DMS114 treated with DMSO at 0.1 percent for 48 hours (cell line): ENCODE measurements at regions not wholly inside any gene's neighbourhood (a gene's known extent, or its start where the extent isn't known, plus 50 kb on each side); places are given as distances from the start of the nearest gene placed in this dataset.
"Not testable (repeated sequence)": the region's sequence is repeated elsewhere in the genome, so short reads cannot be mapped to it uniquely, and the experiment has no call there.

ENCODE experiments used
- DNase-seq: peaks from one replicate; lab custom pipeline; 2025; ENCODE audit not compliant: unreplicated experiment; lab: John Stamatoyannopoulos, UW

GRCh38 chr17:13154398-13154797 is 136.6 kb upstream of the ELAC2 start:
- DNase-seq, result no peak

GRCh38 chr17:13153036-13153435 is 135.2 kb upstream of the ELAC2 start:
- DNase-seq, result no peak

- DNase-seq, result no peak
Observed at GRCh38 chr17:13152501-13152900, 134.7 kb upstream of the ELAC2 start.

DNA sequence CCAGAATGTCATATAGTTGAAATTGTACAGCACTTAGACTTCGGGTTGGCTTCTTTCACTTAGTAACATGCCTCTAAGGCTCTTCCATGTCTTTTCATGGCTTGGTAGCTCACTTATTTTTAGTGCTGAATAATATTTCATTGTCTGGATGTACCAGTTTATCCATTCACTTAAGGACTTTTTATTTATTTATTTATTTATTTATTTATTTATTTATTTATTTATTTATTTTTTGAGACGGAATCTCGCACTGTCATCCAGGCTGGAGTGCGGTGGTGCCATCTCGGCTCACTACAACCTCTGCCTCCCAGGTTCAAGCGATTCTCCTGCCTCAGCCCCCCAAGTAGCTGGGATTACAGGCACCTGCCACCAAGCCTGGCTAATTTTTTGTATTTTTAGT is 132.9 kb upstream of the ELAC2 start:
- DNase-seq, result not testable (repeated sequence)

DNA sequence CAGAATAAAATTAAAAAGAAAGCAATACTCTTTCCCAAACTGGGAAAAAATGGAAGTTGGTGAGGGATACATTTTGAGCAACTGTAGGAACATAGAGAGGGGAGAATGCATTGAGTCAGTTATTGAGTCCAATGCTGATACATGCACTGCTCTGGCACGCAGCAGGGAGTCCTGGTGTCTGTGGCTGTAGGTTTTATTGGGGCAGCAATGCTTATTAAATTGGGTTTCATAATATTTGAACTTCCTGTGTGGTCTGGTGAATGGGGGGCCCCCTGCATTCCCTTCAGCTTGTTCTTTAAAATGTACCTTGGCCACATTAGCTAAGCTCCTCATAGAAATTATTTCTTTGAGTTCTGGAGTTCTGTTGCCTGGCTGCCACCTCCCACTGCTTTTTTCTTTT is 125.2 kb upstream of the ELAC2 start:
- no peak for DNase-seq

DNA sequence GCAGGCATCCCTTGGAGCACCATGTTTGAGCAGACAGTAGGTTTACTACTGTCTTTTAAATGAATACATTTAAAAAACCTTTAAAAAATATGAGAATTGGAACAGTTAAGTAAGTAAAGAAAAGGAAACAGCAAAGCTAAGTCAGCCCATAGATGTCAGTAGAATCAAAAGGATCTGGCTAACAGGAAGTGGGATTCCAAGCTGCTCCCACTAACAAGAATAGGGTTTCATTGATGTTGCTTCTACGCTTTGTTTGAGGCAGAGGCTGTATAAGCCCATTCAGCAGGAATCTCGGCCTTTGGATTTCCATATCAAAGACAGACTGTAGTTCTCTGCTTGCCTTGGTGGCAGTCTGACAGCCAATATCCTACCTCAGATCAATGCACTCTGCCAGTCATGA is 122.9 kb upstream of the ELAC2 start:
- no peak for DNase-seq

DNA sequence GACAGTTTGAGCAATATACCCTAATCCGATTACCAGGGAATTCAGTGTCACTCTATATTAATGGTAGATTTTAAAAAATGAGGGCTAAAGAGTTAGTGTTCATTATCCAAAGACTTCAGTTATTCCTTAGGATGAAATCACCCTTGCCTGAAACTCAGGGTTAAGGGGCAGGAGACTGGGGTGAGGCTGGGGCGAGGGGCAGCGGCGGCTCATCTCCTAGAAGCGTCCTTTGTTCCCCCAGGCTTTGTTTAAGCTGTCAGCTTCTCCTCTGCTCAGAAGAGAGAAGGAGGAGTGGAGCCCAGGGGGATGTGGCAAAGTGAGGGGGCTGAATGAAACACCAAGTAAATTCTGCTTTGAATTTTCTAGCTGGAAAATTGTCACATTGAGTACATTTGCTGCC is 117.7 kb upstream of the ELAC2 start:
- no peak for DNase-seq

GRCh38 chr17:13134076-13134475 is 116.2 kb upstream of the ELAC2 start:
- no peak for DNase-seq

GRCh38 chr17:13131225-13131624 is 113.4 kb upstream of the ELAC2 start:
- DNase-seq, result no peak

GRCh38 chr17:13129356-13129755 is 111.5 kb upstream of the ELAC2 start:
- no peak for DNase-seq

DNA sequence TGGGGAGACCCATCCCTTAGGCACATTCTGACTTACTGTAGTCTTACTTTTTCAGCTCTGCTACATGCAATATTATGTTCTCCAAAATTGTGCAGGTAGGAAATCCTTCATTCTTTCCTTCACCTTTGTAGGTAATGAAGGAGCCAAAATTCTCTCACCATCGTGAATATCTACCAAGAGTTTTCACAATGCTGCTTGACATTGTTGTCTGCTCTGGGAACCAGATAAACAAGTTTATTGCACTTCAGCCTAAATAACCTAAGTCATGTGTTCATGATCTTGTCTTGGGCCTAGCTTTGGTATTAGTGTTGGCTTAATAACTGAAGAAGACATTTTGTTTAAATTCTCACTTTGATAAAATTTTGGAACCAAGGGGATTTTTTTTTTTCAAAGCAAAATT is 110.8 kb upstream of the ELAC2 start:
- DNase-seq, result no peak

DNA sequence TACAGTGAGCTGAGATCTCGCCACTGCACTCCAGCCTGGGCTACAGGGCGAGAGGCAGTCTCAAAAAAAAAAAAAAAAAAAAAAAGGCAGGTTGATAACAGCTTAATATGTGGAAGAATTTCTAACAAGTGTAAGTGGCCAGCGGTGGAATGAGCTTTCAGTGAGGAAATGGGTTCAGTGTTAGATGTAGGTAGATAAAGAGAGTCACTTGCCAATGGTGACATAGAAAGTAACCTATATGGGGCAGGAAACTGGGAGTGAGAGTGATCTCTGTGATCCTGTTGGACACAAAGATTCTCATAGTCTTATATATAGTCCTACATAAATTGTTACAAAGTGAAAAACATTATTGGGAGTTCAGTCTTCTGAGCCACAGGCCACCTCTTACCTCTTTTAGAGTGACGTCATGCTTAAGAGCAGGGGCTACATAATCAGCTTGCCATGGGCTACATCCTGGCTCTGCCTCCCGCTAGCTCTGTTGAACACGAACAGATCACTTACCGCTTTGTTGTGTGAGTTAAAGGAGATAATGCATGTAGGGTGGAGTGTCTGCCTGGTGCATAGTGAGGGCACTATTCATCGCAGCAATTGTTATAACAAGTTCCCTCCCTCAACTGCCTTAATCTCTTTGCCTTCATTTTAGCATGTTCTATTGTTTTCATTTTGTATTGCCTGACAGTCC is 110.2 kb upstream of the ELAC2 start:
- no peak for DNase-seq

DNA sequence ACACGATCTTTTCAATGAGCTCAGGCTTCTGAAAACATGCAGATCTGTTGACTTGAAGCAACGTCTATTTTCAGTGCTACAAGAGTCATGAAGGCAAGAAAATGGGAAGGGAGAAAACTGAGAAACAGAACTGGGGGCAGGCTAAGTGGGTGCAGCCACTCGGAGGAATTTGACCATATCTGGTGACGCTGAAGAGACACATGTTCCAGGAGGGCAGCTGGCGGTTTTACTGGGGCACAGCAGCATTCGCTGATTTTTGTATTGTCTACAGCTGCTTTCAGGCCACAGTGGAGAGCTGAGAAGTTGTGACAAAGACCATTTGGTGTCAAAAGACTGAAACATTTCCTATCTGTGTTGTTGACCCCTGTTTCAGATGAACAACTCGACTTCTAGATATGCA is 103.0 kb upstream of the ELAC2 start:
- DNase-seq, result no peak

- no peak for DNase-seq
Observed at GRCh38 chr17:13118311-13118710, 100.5 kb upstream of the ELAC2 start.

GRCh38 chr17:13117616-13118015 is 99.8 kb upstream of the ELAC2 start:
- DNase-seq, result no peak

GRCh38 chr17:13114601-13115031 is 96.8 kb upstream of the ELAC2 start:
- DNase-seq, result peak; percentile 14

DNA sequence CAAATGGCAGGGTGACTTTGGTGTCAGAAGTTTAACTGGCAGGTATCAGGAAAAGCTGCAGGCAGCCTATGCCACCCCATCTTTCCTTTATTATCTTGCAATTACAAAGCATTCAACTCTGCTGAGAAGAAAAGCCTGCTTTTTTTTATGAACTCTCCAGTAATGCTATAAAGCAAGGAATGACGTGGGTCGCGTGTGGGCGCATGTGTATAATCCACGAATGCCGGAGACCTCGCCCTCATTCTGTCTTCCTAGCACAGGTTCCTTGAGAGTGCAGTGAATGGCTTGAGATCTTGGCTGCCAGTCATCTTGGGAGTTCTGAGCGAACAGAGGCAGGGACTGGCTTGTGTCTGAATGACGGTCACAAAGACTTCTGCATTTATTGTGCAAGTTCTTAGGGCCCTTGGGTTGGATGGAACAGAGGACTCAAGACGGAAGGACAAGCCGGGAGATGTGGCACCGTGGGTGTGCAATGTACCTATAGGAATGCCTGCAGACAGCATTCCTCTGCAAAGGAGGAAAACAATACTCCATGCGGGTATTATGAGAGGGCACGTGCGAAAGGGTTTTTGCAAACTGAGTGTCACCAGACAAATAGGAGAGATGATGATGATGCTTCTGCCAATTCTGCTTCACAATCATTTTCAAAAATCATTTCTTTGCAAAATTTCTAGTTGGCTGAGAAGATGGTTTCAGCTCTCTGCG is 96.1 kb upstream of the ELAC2 start:
- DNase-seq, result no peak

DNA sequence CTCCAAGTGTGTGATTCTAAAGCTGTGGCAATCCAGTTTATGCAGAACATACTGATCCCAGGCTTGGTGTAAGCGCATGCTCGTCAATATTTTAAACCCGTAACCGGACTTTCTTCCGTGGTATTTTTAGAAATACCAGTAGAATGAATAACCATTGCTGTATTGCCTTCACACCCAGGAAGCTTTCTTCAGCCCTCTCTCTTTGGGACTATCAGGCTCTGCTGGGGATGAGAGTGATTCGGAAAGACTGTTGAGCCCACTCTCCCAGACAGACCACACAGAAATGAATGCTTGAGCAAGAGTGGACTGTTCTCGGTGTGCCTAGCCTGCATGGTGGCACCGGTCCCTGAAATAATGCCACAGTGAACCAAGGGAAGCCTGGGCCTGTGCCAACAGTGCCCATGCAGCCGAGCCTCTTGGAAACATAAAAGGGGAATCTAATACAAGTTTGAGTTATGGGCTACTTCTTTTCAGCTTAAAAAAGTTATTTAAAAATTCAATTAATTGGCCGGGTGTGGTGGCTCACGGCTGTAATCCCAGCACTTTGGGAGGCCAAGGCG is 89.9 kb upstream of the ELAC2 start:
- DNase-seq, result no peak

- DNase-seq, result no peak
Observed at GRCh38 chr17:13106171-13106570, 88.3 kb upstream of the ELAC2 start.

DNA sequence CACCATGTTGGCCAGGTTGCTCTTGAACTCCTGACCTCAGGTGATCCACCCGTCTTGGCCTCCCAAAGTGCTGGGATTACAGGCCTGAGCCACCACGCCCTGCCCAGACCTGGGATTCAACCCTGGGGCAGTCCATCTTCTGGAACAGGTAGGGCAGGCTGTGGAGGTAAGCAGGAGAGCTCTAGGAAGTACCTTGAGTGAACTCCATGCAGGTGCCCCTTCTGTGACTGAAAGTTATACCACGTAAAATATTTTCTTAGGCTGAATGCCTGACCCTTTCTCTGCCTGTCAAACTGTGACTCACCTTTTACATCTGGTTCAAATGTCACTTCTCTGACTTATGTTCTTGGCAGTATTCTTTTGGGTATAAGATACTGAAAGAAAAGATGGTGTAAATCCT is 86.7 kb upstream of the ELAC2 start:
- DNase-seq, result no peak

DNA sequence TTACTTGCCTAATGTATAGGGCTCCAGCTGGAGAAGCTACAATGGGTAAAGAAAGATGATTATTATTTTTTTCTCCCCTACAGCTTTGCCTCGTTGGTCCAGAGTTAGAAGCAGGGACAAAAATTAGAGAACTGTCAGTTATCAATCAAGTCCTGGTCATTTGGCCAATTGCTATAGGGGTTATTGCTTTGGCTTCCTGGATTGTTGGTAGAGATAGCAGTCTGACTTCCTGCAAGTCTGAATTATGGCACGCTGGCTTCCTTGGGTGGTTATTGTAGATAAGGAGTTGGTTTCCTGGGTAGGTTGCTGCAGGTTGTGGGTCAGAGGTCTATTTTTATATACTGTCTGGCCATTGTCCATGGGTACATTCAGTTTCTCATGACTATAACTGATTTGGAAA is 84.7 kb upstream of the ELAC2 start:
- DNase-seq, result no peak

DNA sequence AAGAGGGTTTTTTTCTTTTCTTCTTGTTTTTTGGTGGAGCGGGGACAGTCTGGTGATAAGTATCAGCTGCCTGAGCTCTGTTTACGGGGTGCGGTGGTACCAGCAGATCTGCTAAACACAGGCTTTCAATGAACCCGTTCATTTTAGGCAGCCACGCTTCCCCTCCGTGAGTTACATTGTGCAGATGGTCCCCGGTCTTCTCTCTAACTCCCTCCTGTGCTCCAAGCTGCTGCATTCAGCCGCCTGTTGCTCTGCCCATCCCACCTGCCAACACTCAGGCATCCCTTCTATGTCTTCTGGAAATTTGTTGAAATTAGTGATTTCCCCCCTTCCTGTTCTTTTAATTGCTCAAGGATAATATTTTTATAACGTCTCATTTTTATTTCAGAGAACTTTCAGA is 82.1 kb upstream of the ELAC2 start:
- no peak for DNase-seq
